A673 (cell line): ENCODE measurements at regions not wholly inside any gene's neighbourhood (a gene's known extent, or its start where the extent isn't known, plus 50 kb on each side); places are given as distances from the start of the nearest gene placed in this dataset.

Experiments
- EZH2 ChIP-seq: fragments of 200-600 bp; sonication (generic); IDR thresholded peaks from 2 replicates; pipeline ENCODE4 v1.6.1; 2017; ENCODE audit warnings: borderline replicate concordance, low read depth, mild to moderate bottlenecking, mixed read lengths, antibody characterized with exemption, low read length; ENCODE audit not compliant: poor library complexity, severe bottlenecking
- TF ChIP-seq, protein P1 (sequence below): fragments of 300-800, 200-600 bp; sonication (generic); conservative IDR thresholded peaks from 2 replicates; pipeline ENCODE4 v1.5.1; 2017; ENCODE audit warnings: low read depth, mild to moderate bottlenecking, antibody characterized with exemption, low read length, moderate library complexity, mixed read lengths

DNA sequence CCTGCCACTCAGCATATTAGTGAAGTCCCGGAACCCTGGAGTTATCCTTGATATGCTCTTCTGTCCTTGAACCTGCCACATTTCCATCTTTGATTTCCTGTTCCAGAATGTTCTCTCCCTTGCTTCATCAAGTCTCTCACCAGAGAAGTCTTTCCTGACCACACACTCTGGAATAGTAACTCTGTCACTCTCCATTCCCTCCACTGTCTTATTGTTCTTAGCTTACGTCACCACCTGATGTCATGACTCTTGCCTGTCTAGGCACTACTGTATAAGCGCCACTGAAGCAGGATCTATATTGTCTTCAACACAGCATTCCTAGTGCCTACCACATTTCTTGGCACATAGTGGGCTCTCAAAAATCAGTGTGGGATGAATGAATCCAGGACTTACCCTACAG lies 65.4 kb upstream of the SMYD2 start:
- TF ChIP-seq, protein P1, sequence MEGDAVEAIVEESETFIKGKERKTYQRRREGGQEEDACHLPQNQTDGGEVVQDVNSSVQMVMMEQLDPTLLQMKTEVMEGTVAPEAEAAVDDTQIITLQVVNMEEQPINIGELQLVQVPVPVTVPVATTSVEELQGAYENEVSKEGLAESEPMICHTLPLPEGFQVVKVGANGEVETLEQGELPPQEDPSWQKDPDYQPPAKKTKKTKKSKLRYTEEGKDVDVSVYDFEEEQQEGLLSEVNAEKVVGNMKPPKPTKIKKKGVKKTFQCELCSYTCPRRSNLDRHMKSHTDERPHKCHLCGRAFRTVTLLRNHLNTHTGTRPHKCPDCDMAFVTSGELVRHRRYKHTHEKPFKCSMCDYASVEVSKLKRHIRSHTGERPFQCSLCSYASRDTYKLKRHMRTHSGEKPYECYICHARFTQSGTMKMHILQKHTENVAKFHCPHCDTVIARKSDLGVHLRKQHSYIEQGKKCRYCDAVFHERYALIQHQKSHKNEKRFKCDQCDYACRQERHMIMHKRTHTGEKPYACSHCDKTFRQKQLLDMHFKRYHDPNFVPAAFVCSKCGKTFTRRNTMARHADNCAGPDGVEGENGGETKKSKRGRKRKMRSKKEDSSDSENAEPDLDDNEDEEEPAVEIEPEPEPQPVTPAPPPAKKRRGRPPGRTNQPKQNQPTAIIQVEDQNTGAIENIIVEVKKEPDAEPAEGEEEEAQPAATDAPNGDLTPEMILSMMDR: no peak
- no peak for TF ChIP-seq EZH2
